Mesothelial cell of epicardium (in vitro differentiated cells): ENCODE measurements at regions not wholly inside any gene's neighbourhood (a gene's known extent, or its start where the extent isn't known, plus 50 kb on each side); places are given as distances from the start of the nearest gene placed in this dataset.

Source experiments
- DNase-seq, 2 experiments: peaks; one replicate each; pipeline ENCODE4 v3.0.0; 2021; ENCODE audit warnings: low spot score in 2 of 2; ENCODE audit not compliant: unreplicated experiment in 2 of 2
- H3K27ac Mint-ChIP-seq: 2 replicates; pipeline ENCODE4 v1.8.0; 2021; ENCODE audit warnings: mixed read lengths
- H3K27me3 Mint-ChIP-seq: 2 replicates; pipeline ENCODE4 v1.8.0; 2021; ENCODE audit warnings: low read depth, mixed read lengths
- H3K36me3 Mint-ChIP-seq: 2 replicates; pipeline ENCODE4 v1.8.0; 2021; ENCODE audit warnings: mixed read lengths
- H3K4me1 Mint-ChIP-seq: 2 replicates; pipeline ENCODE4 v1.8.0; 2021; ENCODE audit warnings: mixed read lengths
- H3K4me3 Mint-ChIP-seq: 2 replicates; pipeline ENCODE4 v1.8.0; 2021; ENCODE audit warnings: mild to moderate bottlenecking, moderate library complexity, mixed read lengths
- H3K9me3 Mint-ChIP-seq: 2 replicates; pipeline ENCODE4 v1.8.0; 2021; ENCODE audit warnings: mixed read lengths
- CTCF ChIP-seq: fragments of 200-600 bp; sonication (generic); IDR thresholded peaks from one replicate; pipeline ENCODE4 v1.5.0; 2021; ENCODE audit warnings: antibody characterized with exemption; ENCODE audit not compliant: unreplicated experiment

GRCh38 chr11:11047851-11048610 lies 190.2 kb upstream of the ZBED5 start:
- DNase-seq, result no peak
- no peaks in the 10 kb centered on the region for H3K27me3 Mint-ChIP-seq
- no peak for TF ChIP-seq CTCF
- H3K27ac Mint-ChIP-seq, result no peak overlapping the region
- H3K4me1 Mint-ChIP-seq, result peaks cover 10% of the 10 kb centered on the region
- H3K36me3 Mint-ChIP-seq, result no peaks in the 10 kb centered on the region
- H3K4me3 Mint-ChIP-seq, result no peak overlapping the region
- peaks cover 22% of the 10 kb centered on the region for H3K9me3 Mint-ChIP-seq

GRCh38 chr11:11046781-11047180 lies 188.9 kb upstream of the ZBED5 start:
- no peak for DNase-seq
- Mint-ChIP-seq H3K27me3 (no peaks in the 10 kb centered on the region), H3K9me3 (peaks cover 11% of the 10 kb centered on the region), H3K36me3 (no peaks in the 10 kb centered on the region), H3K27ac (no peak overlapping the region), H3K4me3 (no peak overlapping the region), H3K4me1 (peaks cover 10% of the 10 kb centered on the region)
- TF ChIP-seq CTCF, result no peak

GRCh38 chr11:11045156-11045930 lies 187.5 kb upstream of the ZBED5 start:
- H3K36me3 Mint-ChIP-seq, result no peaks in the 10 kb centered on the region
- H3K4me3 Mint-ChIP-seq, result no peak overlapping the region
- no peak overlapping the region for H3K27ac Mint-ChIP-seq
- peaks cover 9% of the 10 kb centered on the region for H3K9me3 Mint-ChIP-seq
- no peak for TF ChIP-seq CTCF
- peaks cover 10% of the 10 kb centered on the region for H3K4me1 Mint-ChIP-seq
- DNase-seq, result no peak
- no peaks in the 10 kb centered on the region for H3K27me3 Mint-ChIP-seq

- no peaks in the 10 kb centered on the region for H3K27me3 Mint-ChIP-seq
- no peak overlapping the region for H3K4me3 Mint-ChIP-seq
- DNase-seq, result no peak
- TF ChIP-seq CTCF, result no peak
- peaks cover 13% of the 10 kb centered on the region for H3K4me1 Mint-ChIP-seq
- peaks cover 2% of the 10 kb centered on the region for H3K9me3 Mint-ChIP-seq
- H3K36me3 Mint-ChIP-seq, result no peaks in the 10 kb centered on the region
- H3K27ac Mint-ChIP-seq, result no peak overlapping the region
Observed at GRCh38 chr11:11044137-11044855, 186.4 kb upstream of the ZBED5 start.

- Mint-ChIP-seq H3K27me3 (no peaks in the 10 kb centered on the region), H3K9me3 (no peaks in the 10 kb centered on the region), H3K36me3 (no peaks in the 10 kb centered on the region), H3K27ac (no peak overlapping the region), H3K4me1 (peaks cover 19% of the 10 kb centered on the region), H3K4me3 (no peak overlapping the region)
- TF ChIP-seq CTCF, result no peak
- DNase-seq, result no peak
Observed at GRCh38 chr11:11043721-11044120, 185.9 kb upstream of the ZBED5 start.
